D721Med (cell line): ENCODE measurements at regions not wholly inside any gene's neighbourhood (a gene's known extent, or its start where the extent isn't known, plus 50 kb on each side); places are given as distances from the start of the nearest gene placed in this dataset.

Experiments
- DNase-seq: peaks from one replicate; pipeline ENCODE4 v3.0.0; 2011; ENCODE audit warnings: low spot score; ENCODE audit not compliant: insufficient read length
- FAIRE-seq: peaks from 2 replicates; lab custom pipeline; 2011; peaks lifted over from hg19 to GRCh38; lab: Jason Lieb, UNC
- TF ChIP-seq, protein P1 (sequence below): IDR thresholded peaks from 2 replicates; pipeline ENCODE4 v1.5.1; 2012; ENCODE audit warnings: mild to moderate bottlenecking, control low read depth; ENCODE audit not compliant: insufficient read depth; ENCODE audit errors: missing control alignments

DNA sequence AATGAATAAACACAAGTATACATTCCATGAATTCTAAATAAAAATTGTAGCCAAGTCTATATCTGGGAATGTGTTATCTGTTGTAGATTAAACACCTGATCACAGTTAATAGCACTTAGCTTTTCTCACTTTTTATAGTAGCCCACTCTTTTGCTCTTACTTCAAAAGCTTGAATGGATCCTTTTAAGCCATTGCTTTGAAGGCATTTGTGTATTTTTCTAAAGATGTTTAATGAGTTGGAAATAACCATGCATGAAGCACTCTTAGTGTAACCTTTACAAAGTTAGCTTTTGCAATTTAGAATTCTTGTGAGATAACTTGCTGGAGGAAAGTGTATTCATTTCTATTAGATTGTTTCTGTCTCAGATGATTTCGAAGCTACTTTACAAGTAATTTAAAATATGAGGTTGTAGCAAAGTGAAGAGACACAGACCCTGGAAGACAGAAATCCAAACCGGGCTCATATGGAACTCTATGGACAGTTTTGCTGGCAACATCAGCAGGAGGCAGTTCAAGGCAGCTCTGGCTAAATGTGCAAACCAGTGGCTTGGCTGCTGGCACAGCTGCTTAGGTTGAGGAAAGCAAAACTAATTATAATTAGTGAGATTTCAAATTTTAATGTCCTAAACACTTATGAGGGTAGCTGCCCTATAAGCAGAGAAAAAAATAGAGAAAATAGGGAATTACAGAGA lies 469.8 kb upstream of the ZEB2 start:
- TF ChIP-seq, protein P1, sequence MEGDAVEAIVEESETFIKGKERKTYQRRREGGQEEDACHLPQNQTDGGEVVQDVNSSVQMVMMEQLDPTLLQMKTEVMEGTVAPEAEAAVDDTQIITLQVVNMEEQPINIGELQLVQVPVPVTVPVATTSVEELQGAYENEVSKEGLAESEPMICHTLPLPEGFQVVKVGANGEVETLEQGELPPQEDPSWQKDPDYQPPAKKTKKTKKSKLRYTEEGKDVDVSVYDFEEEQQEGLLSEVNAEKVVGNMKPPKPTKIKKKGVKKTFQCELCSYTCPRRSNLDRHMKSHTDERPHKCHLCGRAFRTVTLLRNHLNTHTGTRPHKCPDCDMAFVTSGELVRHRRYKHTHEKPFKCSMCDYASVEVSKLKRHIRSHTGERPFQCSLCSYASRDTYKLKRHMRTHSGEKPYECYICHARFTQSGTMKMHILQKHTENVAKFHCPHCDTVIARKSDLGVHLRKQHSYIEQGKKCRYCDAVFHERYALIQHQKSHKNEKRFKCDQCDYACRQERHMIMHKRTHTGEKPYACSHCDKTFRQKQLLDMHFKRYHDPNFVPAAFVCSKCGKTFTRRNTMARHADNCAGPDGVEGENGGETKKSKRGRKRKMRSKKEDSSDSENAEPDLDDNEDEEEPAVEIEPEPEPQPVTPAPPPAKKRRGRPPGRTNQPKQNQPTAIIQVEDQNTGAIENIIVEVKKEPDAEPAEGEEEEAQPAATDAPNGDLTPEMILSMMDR, result no peak
- DNase-seq (no peak), FAIRE-seq (no peak)

DNA sequence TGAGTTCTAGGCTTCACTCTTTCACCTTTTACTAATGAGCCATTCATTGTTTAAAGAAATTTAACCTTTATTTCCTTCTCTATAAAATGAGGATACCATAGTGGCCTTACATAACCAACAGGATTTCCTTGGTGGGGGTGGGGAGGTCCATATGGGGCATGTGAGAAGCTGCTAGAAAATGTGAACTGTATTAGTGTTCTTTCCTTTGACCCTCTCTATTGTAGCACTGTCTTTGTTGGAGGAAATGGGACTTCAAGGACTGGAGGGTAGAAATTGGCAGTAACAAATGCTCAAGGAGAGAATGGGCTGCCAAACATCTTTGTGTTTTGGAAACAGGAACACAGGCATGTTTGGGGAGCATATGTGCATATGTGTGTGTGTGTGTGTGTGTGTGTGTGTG lies 468.7 kb upstream of the ZEB2 start:
- no peak for DNase-seq

DNA sequence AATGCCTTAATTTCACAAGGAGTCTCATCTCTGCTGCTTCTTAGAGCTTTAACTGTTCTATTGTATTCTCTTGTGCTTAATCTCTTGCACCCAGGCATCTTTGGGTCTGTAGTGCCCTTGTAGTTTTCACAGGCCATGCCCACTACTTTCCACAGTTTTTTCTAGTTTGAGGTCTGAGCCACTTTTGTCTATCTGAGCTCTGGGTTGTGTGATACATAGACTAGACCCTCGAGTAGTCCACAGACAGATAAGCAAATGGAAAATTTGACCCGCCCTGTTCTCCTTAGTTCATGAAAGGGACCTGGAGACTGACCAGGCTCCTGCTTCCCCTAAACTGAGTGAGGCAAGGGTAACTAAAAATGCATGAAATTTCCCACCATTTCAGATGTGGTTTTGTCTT lies 466.8 kb upstream of the ZEB2 start:
- DNase-seq (no peak), FAIRE-seq (no peak)
- TF ChIP-seq, protein P1, result no peak

More for the DNA sequence above, 468.7 kb upstream of the ZEB2 start:
- TF ChIP-seq, protein P1, result no peak
- FAIRE-seq, result no peak

DNA sequence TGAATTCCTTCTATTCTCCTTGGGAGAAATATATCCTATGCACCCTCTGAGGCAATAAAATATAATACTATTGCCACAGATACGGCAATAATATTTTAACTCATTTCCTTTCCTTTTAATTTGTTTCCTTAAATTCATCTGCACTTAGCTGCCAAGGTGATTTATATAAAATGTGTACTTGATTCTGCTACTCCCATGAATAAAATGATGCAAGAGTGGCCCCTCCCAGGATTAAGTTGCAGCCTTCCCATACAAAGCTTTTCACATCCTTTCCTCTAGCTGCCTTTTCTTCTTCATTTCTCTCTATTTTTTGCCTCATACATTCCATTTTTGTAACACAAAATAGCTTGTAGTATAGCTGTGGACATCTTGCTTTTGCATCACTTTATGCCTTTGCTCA lies 464.1 kb upstream of the ZEB2 start:
- FAIRE-seq (no peak), DNase-seq (no peak)
- TF ChIP-seq, protein P1, result no peak

DNA sequence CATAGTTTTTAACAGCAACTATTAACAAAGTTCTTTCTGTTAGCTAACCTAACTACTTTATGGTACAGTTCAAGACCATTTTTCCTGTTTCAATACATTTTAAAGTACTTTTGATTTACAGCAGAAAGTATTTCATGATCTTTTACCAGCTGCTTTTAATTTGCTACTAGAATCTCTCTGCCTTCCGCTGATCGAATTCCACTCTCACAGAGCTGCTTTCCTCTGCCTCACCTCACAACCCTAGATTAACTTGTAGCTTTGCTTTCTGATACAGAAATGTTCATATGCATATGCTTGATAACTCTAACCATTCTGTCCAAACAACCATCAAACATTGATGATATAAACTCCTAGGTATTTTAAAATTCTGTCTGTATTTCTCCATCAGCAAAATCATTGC lies 463.2 kb upstream of the ZEB2 start:
- no peak for FAIRE-seq
- TF ChIP-seq, protein P1, result no peak

DNA sequence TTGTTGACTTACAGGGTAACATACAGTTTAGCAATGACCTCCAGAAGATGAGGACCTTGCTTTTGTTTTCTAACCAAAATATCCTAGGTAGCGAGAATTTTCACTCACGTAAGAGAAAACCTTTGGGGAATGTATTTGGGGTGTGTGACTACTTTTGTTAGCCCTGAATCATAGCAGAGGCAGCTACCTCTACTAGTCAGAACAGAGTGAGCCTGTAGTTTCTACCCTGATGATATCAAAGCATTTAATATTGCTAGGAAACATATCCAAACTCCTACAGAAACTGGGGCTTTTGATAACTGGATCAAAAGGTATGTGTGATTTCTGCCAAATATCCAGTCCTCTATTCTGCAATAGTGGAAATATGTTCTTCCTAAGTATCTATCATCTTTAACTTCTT lies 462.6 kb upstream of the ZEB2 start:
- FAIRE-seq, result no peak
- no peak for DNase-seq
- TF ChIP-seq, protein P1, result no peak

More for the DNA sequence above, 463.2 kb upstream of the ZEB2 start:
- no peak for DNase-seq

DNA sequence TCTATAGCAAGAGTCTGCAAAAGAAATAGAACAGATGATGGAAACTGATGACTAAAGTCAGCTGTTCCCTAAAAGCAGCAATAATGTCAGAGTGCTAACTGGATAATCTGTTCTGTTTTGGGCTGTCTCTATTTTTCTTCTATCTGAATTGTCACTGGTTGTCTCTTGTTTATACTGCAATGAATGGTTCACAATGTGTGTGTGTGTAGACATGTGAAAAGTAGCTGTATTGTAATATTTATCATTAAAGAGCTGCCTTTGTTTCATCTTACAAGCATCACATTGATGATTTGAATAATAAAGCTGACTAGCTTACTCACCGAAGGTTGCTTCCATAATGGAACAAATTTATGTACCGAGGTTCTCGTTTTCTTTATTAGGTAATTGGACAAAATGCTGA lies 456.0 kb upstream of the ZEB2 start:
- TF ChIP-seq, protein P1, result no peak
- DNase-seq (no peak), FAIRE-seq (no peak)
